ENCODE measurements at regions not wholly inside any gene's neighbourhood (a gene's known extent, or its start where the extent isn't known, plus 50 kb on each side); places are given as distances from the start of the nearest gene placed in this dataset.

GRCh38 chr9:73056245-73056644 lies 95.4 kb upstream of the ANXA1 start:
- no peak for TF ChIP-seq USF2 (IDR thresholded peaks at IDR 0.05; ENCODE audit: low read depth, low read length)
- no peak for TF ChIP-seq CHD1 (IDR thresholded peaks at IDR 0.05; ENCODE audit: low read depth, low read length)
- TF ChIP-seq MAZ (IDR thresholded peaks at IDR 0.05; ENCODE audit: borderline replicate concordance, low read depth, low read length): no peak
- no peak for TF ChIP-seq SMC3 (IDR thresholded peaks at IDR 0.05; ENCODE audit: low read depth, low read length)
- no peak for TF ChIP-seq NFE2L2 (IDR thresholded peaks at IDR 0.05; ENCODE audit: low read depth, low read length)
- TF ChIP-seq CEBPB (IDR thresholded peaks at IDR 0.05; ENCODE audit: low read depth, low read length): no peak
- TF ChIP-seq POLR2A (IDR thresholded peaks at IDR 0.05; ENCODE audit: low read depth, low read length): no peak
- no peak for TF ChIP-seq BHLHE40 (IDR thresholded peaks at IDR 0.05; ENCODE audit: low read depth, low read length)
- Histone ChIP-seq H2AFZ (replicated peaks; ENCODE audit: low read length, poor library complexity) (no peak overlapping the region), H3K18ac (ENCODE audit: low read depth, low read length) (no peak overlapping the region), H3K4me2 (ENCODE audit: low read depth, low read length) (no peak overlapping the region), H3K4me3 (ENCODE audit: insufficient read depth, low read depth, low read length) (no peak overlapping the region), H3K79me1 (ENCODE audit: low read depth in 1 of 2, low read length in 2 of 2) (no peaks in the 10 kb centered on the region), H2BK20ac (ENCODE audit: low read depth, low read length) (no peak overlapping the region), H2AK5ac (ENCODE audit: low read depth, low read length) (no peak overlapping the region), H3K36me3 (ENCODE audit: control insufficient read depth, insufficient read depth, low read length) (no peaks in the 10 kb centered on the region), H4K91ac (ENCODE audit: insufficient read depth, low read depth, low read length) (no peak overlapping the region), H3K27ac (ENCODE audit: insufficient read depth, low read length) (no peak overlapping the region), H2BK120ac (ENCODE audit: low read depth, low read length) (no peak overlapping the region), H3K23ac (ENCODE audit: low read depth, low read length) (no peak overlapping the region), H4K20me1 (ENCODE audit: insufficient read depth, low read length) (no peaks in the 10 kb centered on the region), H3K4ac (ENCODE audit: low read depth, low read length) (no peak overlapping the region), H2BK15ac (ENCODE audit: low read depth, low read length) (no peak overlapping the region), H3K9ac (ENCODE audit: low read depth, low read length) (no peak overlapping the region), H3K4me1 (ENCODE audit: control insufficient read depth, insufficient read depth, low read length) (no peaks in the 10 kb centered on the region), H3K9me1 (ENCODE audit: insufficient read depth, low read length) (no peaks in the 10 kb centered on the region), H3K56ac (ENCODE audit: extremely low read depth, insufficient read depth, low read length) (no peak overlapping the region), H4K5ac (ENCODE audit: low read depth, low read length) (no peak overlapping the region), H2BK5ac (ENCODE audit: low read depth, low read length, poor library complexity, severe bottlenecking) (no peak overlapping the region), H4K8ac (ENCODE audit: low read depth in 2 of 2, low read length in 2 of 2) (no peak overlapping the region), H3K9me3 (ENCODE audit: control insufficient read depth, insufficient read depth, low read length) (no peaks in the 10 kb centered on the region), H3K14ac (replicated peaks; ENCODE audit: low read depth, low read length) (no peak overlapping the region), H2AK9ac (replicated peaks; ENCODE audit: low read depth, low read length, poor library complexity) (no peak overlapping the region), H3K27me3 (ENCODE audit: control insufficient read depth, insufficient read depth, low read length) (no peaks in the 10 kb centered on the region)
- POLR2A ChIA-PET (ENCODE audit: unreplicated experiment): no interaction called here
- WGBS, 2 experiments (ENCODE audit: extremely low coverage in 2 of 2, insufficient read length in 1 of 2): no CpG with 5 or more reads among the region's 5 CpGs
- intact Hi-C loops (cut with micrococcal nuclease) (no loop called here), dilution Hi-C loops (cut with HindIII; ENCODE audit: low sequenced_read_pairs, unreplicated experiment) (no loop called here), in situ Hi-C loops (cut with MboI; ENCODE audit: low sequenced_read_pairs) (no loop called here)
- CTCF ChIA-PET: interaction anchor here (0.5 kb wide), 1 partner anchor 33 kb away, joined by 3 read pairs; no protein-coding TSS in a partner anchor
- ATAC-seq (ENCODE audit: low read depth) (no peak), DNase-seq (no peak)
- no TSS peak for BruUV-seq (replicated peaks)

Data from IMR-90 (cell line).